K562 (cell line): ENCODE measurements at regions not wholly inside any gene's neighbourhood (a gene's known extent, or its start where the extent isn't known, plus 50 kb on each side); places are given as distances from the start of the nearest gene placed in this dataset.

Source experiments
- CCNT2 ChIP-seq: IDR thresholded peaks from 2 replicates; pipeline ENCODE4 v1.6.1; 2011; ENCODE audit warnings: borderline replicate concordance, low read depth, mild to moderate bottlenecking, moderate library complexity, mixed read lengths, low read length; ENCODE audit not compliant: insufficient read length; ENCODE audit errors: extremely low read depth
- CTCF ChIP-seq, 3 experiments: IDR thresholded peaks in 2 of 3; conservative IDR thresholded peaks in 1 of 3; 2 replicates each; pipeline ENCODE4 v1.5.1; 2011 to 2012; ENCODE audit warnings: low read length in 3 of 3, mild to moderate bottlenecking in 3 of 3, control low read depth in 2 of 3, improper control_type of control experiment in 1 of 3, inconsistent platforms in 1 of 3, low read depth in 1 of 3, mixed read lengths in 1 of 3, moderate library complexity in 1 of 3; ENCODE audit not compliant: insufficient read depth in 2 of 3
- GTF2F1 ChIP-seq: IDR thresholded peaks from 2 replicates; pipeline ENCODE4 v1.6.1; 2011; ENCODE audit warnings: low read depth, low read length, improper control_type of control experiment
- SP1 ChIP-seq: sonication (generic); formaldehyde crosslinking; IDR thresholded peaks from 2 replicates; pipeline ENCODE4 v1.8.1; 2022; ENCODE audit warnings: mild to moderate bottlenecking, missing genetic modification reagents
- ZNF232 ChIP-seq: sonication (generic); formaldehyde crosslinking; IDR thresholded peaks from 2 replicates; pipeline ENCODE4 v1.8.0; 2022; ENCODE audit warnings: mild to moderate bottlenecking, missing genetic modification reagents
- TF ChIP-seq, protein P1 (sequence below): fragments of 250-450 bp; sonication (Bioruptor Pico); IDR thresholded peaks from 2 replicates; pipeline ENCODE4 v1.8.0; 2022; ENCODE audit warnings: moderate library complexity, mild to moderate bottlenecking, inconsistent platforms

GRCh38 chr10:2933071-2933470 lies 134.3 kb upstream of the PFKP start:
- TF ChIP-seq CCNT2 (no peak), ZNF232 (CRISPR knock-in tag) (no peak), CTCF (IDR thresholded peaks at IDR 0.05 in 2 of 3, conservative IDR thresholded peaks at IDR 0.05 in 1 of 3; ENCODE audit: insufficient read depth in 2 of 3, low read depth in 1 of 3, low read length in 3 of 3) (no peak), SP1 (CRISPR knock-in tag) (no peak), GTF2F1 (no peak)
- TF ChIP-seq, protein P1, sequence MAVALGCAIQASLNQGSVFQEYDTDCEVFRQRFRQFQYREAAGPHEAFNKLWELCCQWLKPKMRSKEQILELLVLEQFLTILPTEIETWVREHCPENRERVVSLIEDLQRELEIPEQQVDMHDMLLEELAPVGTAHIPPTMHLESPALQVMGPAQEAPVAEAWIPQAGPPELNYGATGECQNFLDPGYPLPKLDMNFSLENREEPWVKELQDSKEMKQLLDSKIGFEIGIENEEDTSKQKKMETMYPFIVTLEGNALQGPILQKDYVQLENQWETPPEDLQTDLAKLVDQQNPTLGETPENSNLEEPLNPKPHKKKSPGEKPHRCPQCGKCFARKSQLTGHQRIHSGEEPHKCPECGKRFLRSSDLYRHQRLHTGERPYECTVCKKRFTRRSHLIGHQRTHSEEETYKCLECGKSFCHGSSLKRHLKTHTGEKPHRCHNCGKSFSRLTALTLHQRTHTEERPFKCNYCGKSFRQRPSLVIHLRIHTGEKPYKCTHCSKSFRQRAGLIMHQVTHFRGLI (CRISPR knock-in tag) = no peak
